ENCODE measurements at regions not wholly inside any gene's neighbourhood (a gene's known extent, or its start where the extent isn't known, plus 50 kb on each side); places are given as distances from the start of the nearest gene placed in this dataset.

GRCh38 chr13:65093357-65093756 is 2136.8 kb downstream of the PCDH9 start:
- TF ChIP-seq CTCF (IDR thresholded peaks at IDR 0.05): no peak
- TF ChIP-seq ZFX (IDR thresholded peaks at IDR 0.05; ENCODE audit: borderline replicate concordance): no peak

All from 22Rv1 (cell line).